Endothelial cell of umbilical vein (primary cell): ENCODE measurements at regions not wholly inside any gene's neighbourhood (a gene's known extent, or its start where the extent isn't known, plus 50 kb on each side); places are given as distances from the start of the nearest gene placed in this dataset.
A peak's percentile ranks its signal among the peaks of the same experiment; 100 is the strongest.

Source experiments
- BruUV-seq: library from RNA; stranded (reverse); fragments of 400-500 nt; replicated peaks from 2 replicates; lab custom pipeline; 2021; lab: Mats Ljungman, UMichigan
- CTCF ChIA-PET: fragments of 300-600, 350-600 bp; sonication (Branson Sonifier 250); formaldehyde crosslinking; loops from one replicate; lab custom pipeline; 2021; ENCODE audit warnings: antibody characterized with exemption, inconsistent platforms; lab: Charles Lee
- POLR2A ChIA-PET: fragments of 300-600, 350-600 bp; sonication (Branson Sonifier 250); formaldehyde crosslinking; loops from one replicate; lab custom pipeline; 2021; ENCODE audit warnings: antibody characterized with exemption, inconsistent platforms; lab: Charles Lee
- DNase-seq: peaks from one replicate; pipeline ENCODE4 v3.0.0-alpha.2; 2011; ENCODE audit warnings: low read depth, low spot score
- FAIRE-seq: peaks from 2 replicates; lab custom pipeline; 2011; peaks lifted over from hg19 to GRCh38; lab: Jason Lieb, UNC
- H2AFZ ChIP-seq: 2 replicates; pipeline ENCODE4 v1.6.0; 2012; ENCODE audit warnings: low read depth, low read length, control low read depth, inconsistent platforms
- H3K27ac ChIP-seq: 2 replicates; pipeline ENCODE4 v1.5.1; 2011; ENCODE audit warnings: low read depth, mild to moderate bottlenecking, control low read depth, low read length, moderate library complexity; ENCODE audit not compliant: insufficient read depth
- H3K27me3 ChIP-seq, 2 experiments: 2 replicates each; pipeline versions ENCODE4 v1.6.0 to v1.6.1; 2011; ENCODE audit warnings: low read length in 2 of 2, mixed read lengths in 1 of 2; ENCODE audit not compliant: control insufficient read depth in 2 of 2, insufficient read depth in 2 of 2
- H3K36me3 ChIP-seq, 2 experiments: 2 replicates in 1 of 2; 3 replicates in 1 of 2; pipeline ENCODE4 v1.5.1; 2011; ENCODE audit warnings: low read length in 2 of 2, mild to moderate bottlenecking in 1 of 2, moderate library complexity in 1 of 2; ENCODE audit not compliant: control insufficient read depth in 2 of 2, insufficient read depth in 2 of 2; ENCODE audit errors: extremely low read depth in 1 of 2
- H3K4me1 ChIP-seq: 3 replicates; pipeline ENCODE4 v1.5.1; 2011; ENCODE audit warnings: mild to moderate bottlenecking, low read length; ENCODE audit not compliant: control insufficient read depth, insufficient read depth; ENCODE audit errors: extremely low read depth
- H3K4me2 ChIP-seq: 2 replicates; pipeline ENCODE4 v1.6.1; 2011; ENCODE audit warnings: low read length, control low read depth, mixed read lengths; ENCODE audit not compliant: insufficient read depth
- H3K4me3 ChIP-seq, 3 experiments: fragments of 200-600 bp in 1 of 3; sonication (generic), shearing (Covaris generic) in 1 of 3; replicated peaks in 1 of 3; 2 replicates each; pipeline ENCODE4 v1.5.1; 2011 to 2016; ENCODE audit warnings: control low read depth in 3 of 3, low read length in 3 of 3, mild to moderate bottlenecking in 2 of 3, inconsistent platforms in 1 of 3, low read depth in 1 of 3, moderate library complexity in 1 of 3; ENCODE audit not compliant: insufficient read depth in 1 of 3
- H3K79me2 ChIP-seq: 2 replicates; pipeline ENCODE4 v1.6.0; 2012; ENCODE audit warnings: low read length, inconsistent platforms; ENCODE audit not compliant: control insufficient read depth, insufficient read depth
- H3K9ac ChIP-seq: replicated peaks from 2 replicates; pipeline ENCODE3; 2011; ENCODE audit warnings: low read length, control low read depth; ENCODE audit not compliant: insufficient read depth; ENCODE audit errors: extremely low read depth
- H3K9me1 ChIP-seq: replicated peaks from 3 replicates; pipeline ENCODE4 v1.6.0; 2011; ENCODE audit warnings: mild to moderate bottlenecking, low read length; ENCODE audit not compliant: control insufficient read depth, insufficient read depth; ENCODE audit errors: extremely low read depth
- H3K9me3 ChIP-seq: replicated peaks from 2 replicates; pipeline ENCODE4 v1.5.1; 2012; ENCODE audit warnings: low read length, inconsistent platforms; ENCODE audit not compliant: control insufficient read depth, insufficient read depth
- H4K20me1 ChIP-seq: replicated peaks from 2 replicates; pipeline ENCODE3; 2011; ENCODE audit warnings: mild to moderate bottlenecking, low read length; ENCODE audit not compliant: control insufficient read depth, insufficient read depth; ENCODE audit errors: extremely low read depth
- CTCF ChIP-seq, 2 donors: IDR thresholded peaks; 1 replicate in 1 of 2; 2 replicates in 1 of 2; pipeline ENCODE4 v1.5.1; 2011; ENCODE audit warnings: low read length in 2 of 2, mild to moderate bottlenecking in 2 of 2, moderate library complexity in 2 of 2, control low read depth in 1 of 2, inconsistent platforms in 1 of 2, low read depth in 1 of 2; ENCODE audit not compliant: insufficient read depth in 1 of 2; ENCODE audit errors: extremely low read depth in 1 of 2
- EZH2 ChIP-seq: IDR thresholded peaks from 2 replicates; pipeline ENCODE4 v1.6.1; 2012; ENCODE audit warnings: borderline replicate concordance, low read depth, mild to moderate bottlenecking, moderate library complexity, low read length, inconsistent platforms; ENCODE audit not compliant: severe bottlenecking
- FOS ChIP-seq: IDR thresholded peaks from 2 replicates; pipeline ENCODE4 v1.6.1; 2011; ENCODE audit warnings: mild to moderate bottlenecking, low read length, moderate library complexity, borderline replicate concordance; ENCODE audit not compliant: insufficient read depth
- GATA2 ChIP-seq: IDR thresholded peaks from 2 replicates; pipeline ENCODE4 v1.7.0; 2011; ENCODE audit warnings: low read depth, mild to moderate bottlenecking, moderate library complexity, mixed read lengths, low read length; ENCODE audit not compliant: insufficient read length, insufficient read depth
- JUN ChIP-seq: IDR thresholded peaks from 2 replicates; pipeline ENCODE4 v1.6.1; 2011; ENCODE audit warnings: borderline replicate concordance, low read depth; ENCODE audit not compliant: insufficient read length, insufficient read depth
- MAX ChIP-seq: IDR thresholded peaks from 2 replicates; pipeline ENCODE4 v1.6.1; 2011; ENCODE audit not compliant: insufficient read depth, insufficient read length
- MYC ChIP-seq: IDR thresholded peaks from one replicate; pipeline ENCODE4 v1.6.1; 2011; ENCODE audit warnings: mild to moderate bottlenecking, low read depth, low read length
- POLR2A ChIP-seq: IDR thresholded peaks from 2 replicates; pipeline ENCODE4 v1.6.1; 2012; ENCODE audit warnings: low read depth, mild to moderate bottlenecking, control low read depth, low read length
- POLR2AphosphoS5 ChIP-seq: IDR thresholded peaks from 2 replicates; pipeline ENCODE4 v1.6.1; 2012; ENCODE audit warnings: low read depth, mild to moderate bottlenecking, control low read depth, low read length, moderate library complexity; ENCODE audit not compliant: insufficient read depth
- dilution Hi-C: fragments of 300-500 bp; cut with MboI; formaldehyde crosslinking; loops from one replicate; pipeline ENCODE4 v1.15.0; 2019; ENCODE audit warnings: low sequenced_read_pairs; ENCODE audit not compliant: extremely low pct_ligation_motif_present
- intact Hi-C: fragments of 100-400 bp; cut with micrococcal nuclease; formaldehyde crosslinking; loops from one replicate; pipeline ENCODE4 v1.10.0; 2022

- no TSS peak for BruUV-seq
- Histone ChIP-seq H3K79me2 (no peaks in the 10 kb centered on the region), H3K27me3 (no peaks in the 10 kb centered on the region), H3K4me1 (peaks cover 39% of the 10 kb centered on the region), H3K4me2 (no peak overlapping the region), H2AFZ (peak overlapping the region; percentile 6), H3K4me3 (no peak overlapping the region), H4K20me1 (no peaks in the 10 kb centered on the region), H3K9me1 (no peaks in the 10 kb centered on the region), H3K9ac (no peak overlapping the region), H3K36me3 (no peaks in the 10 kb centered on the region), H3K9me3 (no peaks in the 10 kb centered on the region), H3K27ac (peak overlapping the region; percentile 56)
- dilution Hi-C loops: no loop called here
- FAIRE-seq (no peak), DNase-seq (no peak)
- ChIA-PET POLR2A (no interaction called here), CTCF (interaction anchor here (0.6 to 1.4 kb wide), 2 partner anchors 40 to 76 kb away, joined by 3 read pairs; no protein-coding TSS in a partner anchor)
- TF ChIP-seq JUN (no peak), MYC (no peak), GATA2 (no peak), FOS (no peak), EZH2 (no peak), POLR2AphosphoS5 (no peak)
- intact Hi-C loops: loop anchor here (5.0 to 10.0 kb wide), 2 partner anchors 62 to 370 kb away; no protein-coding TSS in a partner anchor
These were observed 250.9 kb upstream of the JAG1 start for GRCh38 chr20:10924644-10925201.

- ChIA-PET CTCF (interaction anchor here (1.4 to 1.7 kb wide), 2 partner anchors 42 to 158 kb away, joined by 3 read pairs; no protein-coding TSS in a partner anchor), POLR2A (no interaction called here)
- Histone ChIP-seq H3K9me1 (no peaks in the 10 kb centered on the region), H3K9ac (no peak overlapping the region), H3K4me1 (peaks cover 39% of the 10 kb centered on the region), H3K27ac (peak overlapping the region; percentile 56), H3K4me3 (no peak overlapping the region), H3K4me2 (peak overlapping the region; percentile 17), H3K36me3 (no peaks in the 10 kb centered on the region), H4K20me1 (no peaks in the 10 kb centered on the region), H3K9me3 (no peaks in the 10 kb centered on the region), H3K79me2 (no peaks in the 10 kb centered on the region), H3K27me3 (no peaks in the 10 kb centered on the region), H2AFZ (no peak overlapping the region)
- peak; percentile 77 for DNase-seq
- dilution Hi-C loops: no loop called here
- FAIRE-seq: peak; percentile 80
- TF ChIP-seq MAX (no peak), CTCF (IDR thresholded peaks at IDR 0.05; ENCODE audit: extremely low read depth in 1 of 2, insufficient read depth in 1 of 2, low read depth in 1 of 2, low read length in 2 of 2) (no peak), POLR2AphosphoS5 (peak; percentile 69), FOS (peak; percentile 96), POLR2A (no peak), EZH2 (no peak), GATA2 (peak; percentile 90), JUN (peak; percentile 62), MYC (no peak)
- no TSS peak for BruUV-seq
- intact Hi-C loops: loop anchor here (5.0 to 10.0 kb wide), 2 partner anchors 63 to 371 kb away; no protein-coding TSS in a partner anchor
These were observed 252.0 kb upstream of the JAG1 start for GRCh38 chr20:10925767-10926166.
